ENCODE measurements at regions not wholly inside any gene's neighbourhood (a gene's known extent, or its start where the extent isn't known, plus 50 kb on each side); places are given as distances from the start of the nearest gene placed in this dataset.

DNA sequence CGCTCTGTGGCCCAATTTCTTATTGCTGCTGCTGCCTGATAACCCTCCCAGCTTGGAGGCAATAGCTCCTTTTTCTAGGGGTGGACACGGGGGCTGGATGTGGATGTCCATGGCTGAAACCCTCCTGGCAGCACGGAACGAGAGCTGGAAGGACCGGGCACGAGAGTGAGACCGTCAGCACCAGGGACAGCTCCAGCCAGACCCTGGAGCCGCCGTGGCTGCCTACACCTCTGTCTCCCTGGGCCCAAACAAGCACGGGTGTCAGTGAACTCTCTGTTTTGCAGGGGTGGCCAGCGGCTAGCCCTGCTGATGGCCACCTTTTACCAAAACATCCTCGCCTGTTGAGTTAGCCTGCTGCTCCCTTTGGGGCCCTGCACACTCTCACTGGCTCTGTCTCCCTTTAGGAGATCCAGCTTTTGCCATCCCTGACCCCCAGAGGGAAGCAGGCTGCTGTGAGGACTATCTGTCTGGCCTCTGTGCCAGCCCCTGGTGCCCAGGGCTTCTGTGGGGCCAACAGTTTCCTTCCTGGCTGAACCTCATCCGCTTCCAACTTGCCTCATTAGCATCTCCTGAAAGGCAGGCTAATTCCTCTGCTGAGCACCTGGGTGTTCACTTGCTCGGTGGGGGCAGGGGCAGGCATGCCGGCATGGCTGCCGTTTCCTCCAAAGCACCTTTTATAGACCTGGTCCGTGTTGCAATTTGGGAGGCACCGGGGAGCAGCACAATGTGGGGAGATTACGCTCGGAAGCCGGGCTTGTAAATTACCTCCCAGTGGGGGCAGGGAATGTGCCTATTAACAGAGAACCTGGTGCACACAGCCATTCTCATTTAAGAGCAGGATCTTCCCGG is 118.1 kb downstream of the ENGASE start:
- TF ChIP-seq, protein P1, sequence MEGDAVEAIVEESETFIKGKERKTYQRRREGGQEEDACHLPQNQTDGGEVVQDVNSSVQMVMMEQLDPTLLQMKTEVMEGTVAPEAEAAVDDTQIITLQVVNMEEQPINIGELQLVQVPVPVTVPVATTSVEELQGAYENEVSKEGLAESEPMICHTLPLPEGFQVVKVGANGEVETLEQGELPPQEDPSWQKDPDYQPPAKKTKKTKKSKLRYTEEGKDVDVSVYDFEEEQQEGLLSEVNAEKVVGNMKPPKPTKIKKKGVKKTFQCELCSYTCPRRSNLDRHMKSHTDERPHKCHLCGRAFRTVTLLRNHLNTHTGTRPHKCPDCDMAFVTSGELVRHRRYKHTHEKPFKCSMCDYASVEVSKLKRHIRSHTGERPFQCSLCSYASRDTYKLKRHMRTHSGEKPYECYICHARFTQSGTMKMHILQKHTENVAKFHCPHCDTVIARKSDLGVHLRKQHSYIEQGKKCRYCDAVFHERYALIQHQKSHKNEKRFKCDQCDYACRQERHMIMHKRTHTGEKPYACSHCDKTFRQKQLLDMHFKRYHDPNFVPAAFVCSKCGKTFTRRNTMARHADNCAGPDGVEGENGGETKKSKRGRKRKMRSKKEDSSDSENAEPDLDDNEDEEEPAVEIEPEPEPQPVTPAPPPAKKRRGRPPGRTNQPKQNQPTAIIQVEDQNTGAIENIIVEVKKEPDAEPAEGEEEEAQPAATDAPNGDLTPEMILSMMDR (IDR thresholded peaks at IDR 0.05), result no peak

GRCh38 chr17:79191270-79191934 is 116.8 kb downstream of the ENGASE start:
- TF ChIP-seq, protein P1 (IDR thresholded peaks at IDR 0.05), result no peak

DNA sequence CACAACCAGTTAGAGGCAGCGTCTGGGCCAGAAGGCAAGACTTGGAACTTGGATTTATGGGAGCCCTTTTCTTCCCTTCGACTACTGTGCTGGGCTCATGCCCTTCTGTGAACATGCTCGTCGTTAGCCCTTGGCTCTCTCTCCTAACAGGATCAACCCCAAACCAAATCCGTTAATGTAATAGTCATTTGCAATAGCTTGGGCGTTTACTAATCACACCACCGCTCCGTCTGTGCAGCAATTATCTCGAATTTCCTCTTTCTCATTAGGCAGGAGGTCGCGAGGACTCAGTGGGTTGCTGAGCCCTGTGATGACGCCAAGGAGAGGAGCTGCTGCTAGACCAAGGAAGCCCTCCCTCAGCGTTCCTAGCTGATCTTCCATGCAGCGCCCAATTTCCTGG is 114.7 kb downstream of the ENGASE start:
- TF ChIP-seq, protein P1 (IDR thresholded peaks at IDR 0.05), result no peak

- TF ChIP-seq, protein P1 (IDR thresholded peaks at IDR 0.05), result no peak
These were observed 114.1 kb downstream of the ENGASE start for GRCh38 chr17:79188685-79189084.

- TF ChIP-seq, protein P1 (IDR thresholded peaks at IDR 0.05), result peak; percentile 73
These were observed 113.4 kb downstream of the ENGASE start for GRCh38 chr17:79188048-79188447.

GRCh38 chr17:79187186-79187585 is 112.6 kb downstream of the ENGASE start:
- TF ChIP-seq, protein P1 (IDR thresholded peaks at IDR 0.05), result no peak

DNA sequence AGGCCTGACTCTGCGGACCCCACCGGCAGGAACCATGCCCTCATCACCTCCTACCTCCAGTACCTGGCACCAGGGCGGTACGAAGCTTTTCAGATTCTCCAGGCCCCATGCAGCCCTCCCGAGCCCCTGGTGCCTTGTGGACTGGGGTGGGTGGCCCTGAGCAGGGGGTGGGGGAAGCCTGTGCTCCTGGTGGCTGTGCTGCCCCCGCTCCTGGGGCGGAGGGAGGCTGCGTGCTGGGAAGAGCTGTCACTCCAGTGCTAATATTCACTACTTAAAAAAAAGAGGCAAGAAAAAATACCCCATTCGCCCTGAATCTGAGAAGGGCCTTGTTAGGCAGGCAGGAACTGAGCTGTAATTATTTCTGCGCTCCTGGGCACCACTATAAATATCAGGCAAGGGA is 111.8 kb downstream of the ENGASE start:
- TF ChIP-seq, protein P1 (IDR thresholded peaks at IDR 0.05), result no peak

Data from LNCAP (cell line).